Stimulated activated CD4-positive, alpha-beta T cell treated with anti-CD3 and anti-CD28 coated beads, Interleukin-1b, Interleukin-23, amount 100 ng/mL, for 4 hours (primary cell): ENCODE measurements at regions not wholly inside any gene's neighbourhood (a gene's known extent, or its start where the extent isn't known, plus 50 kb on each side); places are given as distances from the start of the nearest gene placed in this dataset.

Experiments
- DNase-seq, 2 donors: peaks; one replicate each; pipeline ENCODE4 v3.0.0-alpha.2; 2020; ENCODE audit warnings: low read depth in 2 of 2

- DNase-seq, result no peak
These were observed 55.6 kb downstream of the PBDC1 start for GRCh38 chrX:76228499-76228898.

DNA sequence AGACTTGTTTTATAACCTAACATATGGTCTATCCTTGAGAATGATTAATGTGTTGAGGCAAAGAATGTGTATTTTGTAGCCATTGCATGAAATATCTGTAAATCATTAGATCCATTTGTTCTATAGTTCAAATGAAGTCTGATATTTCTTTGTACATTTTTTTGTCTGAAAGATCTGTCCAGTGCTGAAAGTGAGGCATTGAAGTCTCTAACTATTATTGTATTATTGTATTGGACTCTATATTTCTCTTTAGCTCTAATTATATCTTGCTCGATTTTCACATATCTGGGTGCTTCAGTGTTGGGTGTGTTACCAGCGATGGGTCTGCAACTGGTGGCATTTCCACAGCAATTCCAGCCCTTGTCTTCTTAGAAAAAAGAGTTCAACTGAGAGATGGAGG, 76.0 kb downstream of the PBDC1 start:
- DNase-seq, result no peak

DNA sequence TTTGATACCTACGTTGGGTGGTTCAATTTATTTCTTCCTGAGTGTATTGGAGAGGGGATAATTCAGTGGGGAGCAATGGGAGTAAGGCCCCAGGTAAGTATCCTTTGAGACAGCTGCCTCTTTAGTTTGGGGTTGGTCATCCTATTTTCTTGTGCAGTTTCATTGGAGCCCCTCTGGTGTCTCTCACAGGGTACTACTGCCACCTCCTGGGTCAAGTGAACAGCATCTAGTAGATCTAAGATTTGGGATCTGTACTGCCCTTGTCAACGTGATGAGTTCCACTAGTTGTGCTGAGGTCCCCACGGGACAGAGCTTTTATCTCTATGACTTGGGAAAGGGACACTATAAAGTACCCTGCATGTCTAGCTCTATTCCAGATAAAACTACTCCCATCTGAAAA, 80.6 kb downstream of the PBDC1 start:
- peak in 1 of 2 donors; percentile 22 for DNase-seq

GRCh38 chrX:76279007-76279406, 106.1 kb downstream of the PBDC1 start:
- DNase-seq, result peak in 1 of 2 donors; percentile 21
